Neural progenitor cell (in vitro differentiated cells): ENCODE measurements at regions not wholly inside any gene's neighbourhood (a gene's known extent, or its start where the extent isn't known, plus 50 kb on each side); places are given as distances from the start of the nearest gene placed in this dataset.

Experiments used
- CTCF ChIP-seq: fragments of 200-600 bp; sonication (generic); IDR thresholded peaks from 2 replicates; pipeline ENCODE4 v1.5.1; 2017; ENCODE audit warnings: antibody characterized with exemption, mild to moderate bottlenecking
- EZH2 ChIP-seq: fragments of 200-600 bp; sonication (generic); IDR thresholded peaks from 2 replicates; pipeline ENCODE4 v1.6.1; 2017; ENCODE audit warnings: antibody characterized with exemption, mild to moderate bottlenecking, moderate library complexity

- TF ChIP-seq CTCF, result no peak
- no peak for TF ChIP-seq EZH2
These were observed 78.8 kb upstream of the MAP4K3 start for GRCh38 chr2:39515897-39516346.
